ENCODE measurements at regions not wholly inside any gene's neighbourhood (a gene's known extent, or its start where the extent isn't known, plus 50 kb on each side); places are given as distances from the start of the nearest gene placed in this dataset.

GRCh38 chr9:129256959-129257713 lies 79.1 kb upstream of the IER5L start:
- no peak for TF ChIP-seq POLR2A (IDR thresholded peaks at IDR 0.05; ENCODE audit: low read length)
- TF ChIP-seq GATA1 (IDR thresholded peaks at IDR 0.05; ENCODE audit: low read depth, low read length), result no peak

Data from erythroblast (primary cell).